H1 (cell line): ENCODE measurements at regions not wholly inside any gene's neighbourhood (a gene's known extent, or its start where the extent isn't known, plus 50 kb on each side); places are given as distances from the start of the nearest gene placed in this dataset.

Experiments used
- CTCF ChIA-PET: fragments of 300-600 bp; sonication (Branson Sonifier 250); formaldehyde crosslinking; loops from one replicate; lab custom pipeline; 2021; ENCODE audit not compliant: partially characterized antibody; lab: Charles Lee
- POLR2A ChIA-PET: fragments of 300-600 bp; sonication (Branson Sonifier 250); formaldehyde crosslinking; loops from one replicate; lab custom pipeline; 2021; ENCODE audit warnings: inconsistent platforms; ENCODE audit not compliant: partially characterized antibody; lab: Charles Lee
- DNase-seq, 2 experiments: peaks; one replicate each; pipeline versions ENCODE4 v3.0.0 to v3.0.0-alpha.2; 2010 to 2022; ENCODE audit warnings: low spot score in 2 of 2, low read depth in 1 of 2, mixed read lengths in 1 of 2
- FAIRE-seq: peaks from 2 replicates; lab custom pipeline; 2011; peaks lifted over from hg19 to GRCh38; lab: Jason Lieb, UNC
- H2AFZ ChIP-seq: 2 replicates; pipeline ENCODE4 v1.8.1; 2012; ENCODE audit warnings: low read length, inconsistent platforms
- H2AK5ac ChIP-seq: 2 replicates; pipeline ENCODE4 v1.6.1; 2013; ENCODE audit warnings: low read depth, low read length
- H2BK120ac ChIP-seq: replicated peaks from 2 replicates; pipeline ENCODE3; 2013; ENCODE audit warnings: low read depth, low read length, inconsistent platforms
- H2BK12ac ChIP-seq: 2 replicates; pipeline ENCODE4 v1.6.1; 2013; ENCODE audit warnings: low read depth, low read length
- H2BK15ac ChIP-seq: 2 replicates; pipeline ENCODE4 v1.6.1; 2013; ENCODE audit warnings: low read length
- H2BK20ac ChIP-seq: 2 replicates; pipeline ENCODE4 v1.6.1; 2013; ENCODE audit warnings: low read length
- H2BK5ac ChIP-seq: 2 replicates; pipeline ENCODE4 v1.6.1; 2013; ENCODE audit warnings: low read depth, low read length
- H3K14ac ChIP-seq: 2 replicates; pipeline ENCODE4 v1.6.1; 2013; ENCODE audit warnings: inconsistent platforms; ENCODE audit not compliant: insufficient read length
- H3K18ac ChIP-seq: 2 replicates; pipeline ENCODE4 v1.6.1; 2013; ENCODE audit warnings: low read length; ENCODE audit errors: extremely low read depth
- H3K23ac ChIP-seq: 2 replicates; pipeline ENCODE4 v1.6.1; 2013; ENCODE audit warnings: inconsistent platforms; ENCODE audit not compliant: insufficient read length
- H3K23me2 ChIP-seq: 2 replicates; pipeline ENCODE4 v1.6.1; 2013; ENCODE audit warnings: low read depth, low read length
- H3K27ac ChIP-seq: 2 replicates; pipeline ENCODE4 v1.6.1; 2011; ENCODE audit warnings: low read depth, low read length, inconsistent platforms
- H3K27me3 ChIP-seq, 4 experiments: replicated peaks in 1 of 4; 1 replicate in 1 of 4; 2 replicates in 3 of 4; pipeline versions ENCODE4 v1.6.1 to v1.8.1; 2011 to 2013; ENCODE audit warnings: low read length in 3 of 4, mild to moderate bottlenecking in 3 of 4, inconsistent platforms in 2 of 4, mixed read lengths in 2 of 4, moderate library complexity in 1 of 4; ENCODE audit not compliant: control insufficient read depth in 3 of 4, insufficient read depth in 3 of 4; ENCODE audit errors: extremely low read depth in 1 of 4
- H3K36me3 ChIP-seq, 4 experiments: 2 replicates each; pipeline versions ENCODE4 v1.6.1 to v1.8.1; 2011 to 2013; ENCODE audit warnings: mild to moderate bottlenecking in 4 of 4, low read length in 3 of 4, moderate library complexity in 2 of 4, control low read depth in 1 of 4, inconsistent platforms in 1 of 4; ENCODE audit not compliant: insufficient read depth in 4 of 4, control insufficient read depth in 2 of 4
- H3K4ac ChIP-seq: replicated peaks from 2 replicates; pipeline ENCODE3; 2013; ENCODE audit warnings: low read length, low read depth, mixed read lengths, inconsistent platforms; ENCODE audit not compliant: insufficient read length
- H3K4me1 ChIP-seq, 4 experiments: replicated peaks in 1 of 4; 1 replicate in 1 of 4; 2 replicates in 3 of 4; pipeline versions ENCODE4 v1.6.1 to v1.8.1; 2011 to 2013; ENCODE audit warnings: low read length in 3 of 4, inconsistent platforms in 2 of 4, mixed read lengths in 1 of 4; ENCODE audit not compliant: insufficient read depth in 4 of 4, control insufficient read depth in 3 of 4
- H3K4me2 ChIP-seq, 2 experiments: 2 replicates each; pipeline versions ENCODE4 v1.6.1 to v1.8.1; 2011 to 2013; ENCODE audit warnings: low read depth in 2 of 2, low read length in 2 of 2, control low read depth in 1 of 2, inconsistent platforms in 1 of 2, mild to moderate bottlenecking in 1 of 2; ENCODE audit not compliant: insufficient read depth in 1 of 2
- H3K4me3 ChIP-seq, 4 experiments: fragments of 200-600, 300-600 bp in 1 of 4; sonication (generic), shearing (Covaris generic), sonication (Bioruptor Twin) in 1 of 4; 2 replicates each; pipeline versions ENCODE4 v1.5.1 to v1.8.1; 2011 to 2016; ENCODE audit warnings: low read length in 4 of 4, low read depth in 3 of 4, control low read depth in 2 of 4, inconsistent platforms in 2 of 4, mild to moderate bottlenecking in 2 of 4, mixed read lengths in 1 of 4, moderate library complexity in 1 of 4; ENCODE audit not compliant: insufficient read depth in 2 of 4; ENCODE audit errors: extremely low read depth in 1 of 4
- H3K56ac ChIP-seq: replicated peaks from 2 replicates; pipeline ENCODE3; 2013; ENCODE audit warnings: low read depth, mild to moderate bottlenecking, mixed read lengths, low read length, inconsistent platforms; ENCODE audit not compliant: insufficient read length
- H3K79me1 ChIP-seq: 2 replicates; pipeline ENCODE4 v1.6.1; 2013; ENCODE audit warnings: low read depth, low read length, control low read depth
- H3K79me2 ChIP-seq, 2 experiments: 2 replicates each; pipeline versions ENCODE4 v1.6.1 to v1.8.1; 2012 to 2013; ENCODE audit warnings: low read length in 2 of 2, mild to moderate bottlenecking in 2 of 2, inconsistent platforms in 1 of 2; ENCODE audit not compliant: insufficient read depth in 2 of 2, control insufficient read depth in 1 of 2
- H3K9ac ChIP-seq, 4 experiments: replicated peaks in 1 of 4; 1 replicate in 1 of 4; 2 replicates in 3 of 4; pipeline versions ENCODE4 v1.6.1 to v1.8.1; 2011 to 2013; ENCODE audit warnings: low read depth in 3 of 4, low read length in 3 of 4, control low read depth in 2 of 4, mild to moderate bottlenecking in 2 of 4, moderate library complexity in 2 of 4, inconsistent platforms in 1 of 4; ENCODE audit errors: extremely low read depth in 1 of 4
- H3K9me3 ChIP-seq, 2 experiments: 2 replicates each; pipeline versions ENCODE4 v1.6.1 to v1.8.1; 2012 to 2013; ENCODE audit warnings: mild to moderate bottlenecking in 2 of 2, moderate library complexity in 2 of 2, control low read depth in 1 of 2, inconsistent platforms in 1 of 2, low read depth in 1 of 2, low read length in 1 of 2, mixed read lengths in 1 of 2; ENCODE audit not compliant: insufficient read depth in 2 of 2
- H4K20me1 ChIP-seq, 2 experiments: replicated peaks in 1 of 2; 2 replicates each; pipeline versions ENCODE3 to v1.8.1; 2011 to 2013; ENCODE audit warnings: inconsistent platforms in 2 of 2, low read length in 2 of 2, mild to moderate bottlenecking in 1 of 2; ENCODE audit not compliant: insufficient read depth in 2 of 2, control insufficient read depth in 1 of 2
- H4K5ac ChIP-seq: 2 replicates; pipeline ENCODE4 v1.6.1; 2013; ENCODE audit warnings: low read length, low read depth, mixed read lengths, inconsistent platforms; ENCODE audit not compliant: insufficient read length
- H4K8ac ChIP-seq: 2 replicates; pipeline ENCODE4 v1.8.0; 2013; ENCODE audit warnings: mild to moderate bottlenecking, moderate library complexity, low read length, inconsistent platforms; ENCODE audit not compliant: insufficient read depth; ENCODE audit errors: extremely low read depth
- H4K91ac ChIP-seq: replicated peaks from 2 replicates; pipeline ENCODE3; 2013; ENCODE audit warnings: low read length, mixed read lengths, inconsistent platforms; ENCODE audit not compliant: insufficient read length
- ATF2 ChIP-seq: IDR thresholded peaks from 2 replicates; pipeline ENCODE4 v1.6.1; 2012; ENCODE audit warnings: low read length, inconsistent platforms
- CBX5 ChIP-seq: fragments of 300-800, 300-1000 bp; sonication (generic); IDR thresholded peaks from 2 replicates; pipeline ENCODE4 v1.7.1; 2016; ENCODE audit warnings: antibody characterized with exemption, low read length, low read depth
- CTCF ChIP-seq, 3 experiments: IDR thresholded peaks; 1 replicate in 2 of 3; 2 replicates in 1 of 3; pipeline versions ENCODE4 v1.5.1 to v1.6.1; 2011; ENCODE audit warnings: low read length in 3 of 3, mild to moderate bottlenecking in 3 of 3, inconsistent platforms in 2 of 3, low read depth in 1 of 3, moderate library complexity in 1 of 3; ENCODE audit not compliant: insufficient read depth in 1 of 3; ENCODE audit errors: control extremely low read depth in 1 of 3
- GABPA ChIP-seq: IDR thresholded peaks from 2 replicates; pipeline ENCODE4 v1.6.1; 2011; ENCODE audit warnings: mild to moderate bottlenecking, low read length, moderate library complexity, borderline replicate concordance; ENCODE audit not compliant: insufficient read depth
- HDAC2 ChIP-seq, 2 experiments: fragments of 300-600 bp in 1 of 2; sonication (generic) in 1 of 2; IDR thresholded peaks; 2 replicates each; pipeline ENCODE4 v1.6.1; 2011 to 2012; ENCODE audit warnings: low read depth in 2 of 2, low read length in 2 of 2, mild to moderate bottlenecking in 2 of 2, moderate library complexity in 2 of 2, borderline replicate concordance in 1 of 2, inconsistent platforms in 1 of 2
- KDM1A ChIP-seq: fragments of 200-600, 300-600 bp; sonication (generic); IDR thresholded peaks from 2 replicates; pipeline ENCODE4 v1.7.1; 2016; ENCODE audit warnings: mild to moderate bottlenecking, low read length, borderline replicate concordance
- KDM4A ChIP-seq: IDR thresholded peaks from one replicate; pipeline ENCODE4 v1.7.1; 2012; ENCODE audit warnings: low read depth, mild to moderate bottlenecking, moderate library complexity, low read length, inconsistent platforms; ENCODE audit not compliant: severe bottlenecking
- POLR2AphosphoS5 ChIP-seq: IDR thresholded peaks from 2 replicates; pipeline ENCODE4 v1.6.1; 2011; ENCODE audit warnings: low read depth, low read length
- POU5F1 ChIP-seq: IDR thresholded peaks from 2 replicates; pipeline ENCODE4 v1.6.1; 2011; ENCODE audit warnings: low read depth, mild to moderate bottlenecking, low read length, moderate library complexity
- SP2 ChIP-seq: IDR thresholded peaks from 2 replicates; pipeline ENCODE4 v1.6.1; 2012; ENCODE audit warnings: mild to moderate bottlenecking, low read length, inconsistent platforms
- WGBS, 2 experiments: shearing (Covaris generic) in 1 of 2; methylation state at CpG; one replicate each; pipeline versions ENCODE4 v1.1.6 to v1.1.7; 2013 to 2015; ENCODE audit warnings: low lambda C conversion rate in 2 of 2, mixed read lengths in 2 of 2, inconsistent platforms in 1 of 2, low coverage in 1 of 2, missing lambda C conversion rate in 1 of 2; ENCODE audit not compliant: insufficient replicate concordance in 2 of 2, insufficient coverage in 1 of 2, insufficient read length in 1 of 2; ENCODE audit errors: extremely low coverage in 1 of 2, missing lambda C conversion rate in 1 of 2; 5-methylcytosine and 5-hydroxymethylcytosine counted together

- CTCF ChIA-PET, result no interaction called here
- TF ChIP-seq POU5F1 (no peak), CTCF (IDR thresholded peaks at IDR 0.05; ENCODE audit: control extremely low read depth in 1 of 3, insufficient read depth in 1 of 3, low read depth in 1 of 3, low read length in 3 of 3) (no peak), KDM4A (no peak), KDM1A (no peak), CBX5 (no peak), GABPA (no peak), HDAC2 (IDR thresholded peaks at IDR 0.05; ENCODE audit: borderline replicate concordance in 1 of 2, low read depth in 2 of 2, low read length in 2 of 2) (no peak), POLR2AphosphoS5 (no peak), ATF2 (no peak), SP2 (no peak)
- TF ChIP-seq, all 59 proteins: peak for 0
- Histone ChIP-seq H4K8ac (no peak overlapping the region), H3K23me2 (no peaks in the 10 kb centered on the region), H2BK15ac (no peak overlapping the region), H3K23ac (no peak overlapping the region), H3K4ac (no peak overlapping the region), H4K20me1 (no peaks in the 10 kb centered on the region), H3K56ac (no peak overlapping the region), H3K4me3 (no peak overlapping the region), H3K36me3 (no peaks in the 10 kb centered on the region), H3K9ac (no peak overlapping the region), H3K27ac (no peak overlapping the region), H3K4me1 (peaks cover 0 to 17% (median 7%) of the 10 kb centered on the region in 4 experiments; a peak in 4 of 7 replicates), H2BK5ac (no peak overlapping the region), H3K9me3 (no peaks in the 10 kb centered on the region), H3K4me2 (no peak overlapping the region), H2AFZ (no peak overlapping the region), H2AK5ac (no peak overlapping the region), H4K91ac (no peak overlapping the region), H2BK12ac (no peak overlapping the region), H3K14ac (no peak overlapping the region), H4K5ac (no peak overlapping the region), H2BK20ac (no peak overlapping the region), H3K27me3 (no peaks in the 10 kb centered on the region), H3K18ac (no peak overlapping the region), H3K79me1 (no peaks in the 10 kb centered on the region), H2BK120ac (no peak overlapping the region), H3K79me2 (no peaks in the 10 kb centered on the region)
- DNase-seq (no peak), FAIRE-seq (no peak)
- WGBS, 2 experiments, result 100% methylated on average over 1 of the region's 1 CpG; no CpG with 5 or more reads in 1 of the 2 experiments
- POLR2A ChIA-PET, result no interaction called here
These were observed 266.6 kb upstream of the SIX2 start for GRCh38 chr2:45275806-45276205.
